IPS-20b (cell line): ENCODE measurements at regions not wholly inside any gene's neighbourhood (a gene's known extent, or its start where the extent isn't known, plus 50 kb on each side); places are given as distances from the start of the nearest gene placed in this dataset.

Source experiments
- H3K27ac ChIP-seq: one replicate; pipeline ENCODE4 v1.5.1; 2013; ENCODE audit warnings: low read length
- H3K27me3 ChIP-seq: 2 replicates; pipeline ENCODE4 v1.6.1; 2013; ENCODE audit warnings: mild to moderate bottlenecking, low read length, inconsistent platforms; ENCODE audit not compliant: insufficient read depth
- H3K36me3 ChIP-seq: 2 replicates; pipeline ENCODE4 v1.6.1; 2013; ENCODE audit warnings: low read depth, mild to moderate bottlenecking, inconsistent platforms, low read length, moderate library complexity; ENCODE audit not compliant: insufficient read depth
- H3K4me1 ChIP-seq: 2 replicates; pipeline ENCODE4 v1.6.1; 2013; ENCODE audit warnings: mild to moderate bottlenecking, control low read depth, inconsistent platforms, low read length, moderate library complexity; ENCODE audit not compliant: insufficient read depth
- H3K4me3 ChIP-seq: 2 replicates; pipeline ENCODE4 v1.5.1; 2013; ENCODE audit warnings: mild to moderate bottlenecking, low read length, inconsistent platforms
- H3K9ac ChIP-seq: 2 replicates; pipeline ENCODE4 v1.6.1; 2013; ENCODE audit warnings: low read depth, mild to moderate bottlenecking, inconsistent platforms, low read length, moderate library complexity
- H3K9me3 ChIP-seq: 2 replicates; pipeline ENCODE4 v1.6.1; 2013; ENCODE audit warnings: mild to moderate bottlenecking, low read depth, low read length, inconsistent platforms; ENCODE audit not compliant: insufficient read depth

- H3K27ac ChIP-seq: no peak overlapping the region
- H3K4me1 ChIP-seq: no peaks in the 10 kb centered on the region
- H3K9ac ChIP-seq: no peak overlapping the region
- no peaks in the 10 kb centered on the region for H3K36me3 ChIP-seq
- H3K27me3 ChIP-seq: no peaks in the 10 kb centered on the region
- H3K9me3 ChIP-seq: no peaks in the 10 kb centered on the region
- H3K4me3 ChIP-seq: no peak overlapping the region
These were observed 113.6 kb downstream of the PHETA1 start for GRCh38 chr12:111255261-111255660.

- Histone ChIP-seq H3K9me3 (no peaks in the 10 kb centered on the region), H3K36me3 (no peaks in the 10 kb centered on the region), H3K27ac (no peak overlapping the region), H3K9ac (no peak overlapping the region), H3K4me1 (no peaks in the 10 kb centered on the region), H3K4me3 (no peak overlapping the region), H3K27me3 (no peaks in the 10 kb centered on the region)
These were observed 114.8 kb downstream of the PHETA1 start for GRCh38 chr12:111254106-111254505.

GRCh38 chr12:111253213-111253612, 115.7 kb downstream of the PHETA1 start:
- Histone ChIP-seq H3K27me3 (no peaks in the 10 kb centered on the region), H3K9me3 (no peaks in the 10 kb centered on the region), H3K36me3 (no peaks in the 10 kb centered on the region), H3K9ac (no peak overlapping the region), H3K27ac (no peak overlapping the region), H3K4me1 (no peaks in the 10 kb centered on the region), H3K4me3 (no peak overlapping the region)

GRCh38 chr12:111251787-111252186, 117.1 kb downstream of the PHETA1 start:
- Histone ChIP-seq H3K9me3 (no peaks in the 10 kb centered on the region), H3K27me3 (no peaks in the 10 kb centered on the region), H3K4me1 (no peaks in the 10 kb centered on the region)

GRCh38 chr12:111251058-111251730, 117.7 kb downstream of the PHETA1 start:
- no peaks in the 10 kb centered on the region for H3K4me1 ChIP-seq
- H3K27ac ChIP-seq: no peak overlapping the region
- H3K36me3 ChIP-seq: no peaks in the 10 kb centered on the region
- no peak overlapping the region for H3K4me3 ChIP-seq
- H3K27me3 ChIP-seq: no peaks in the 10 kb centered on the region
- H3K9me3 ChIP-seq: no peaks in the 10 kb centered on the region
- no peak overlapping the region for H3K9ac ChIP-seq

More at GRCh38 chr12:111251787-111252186, 117.1 kb downstream of the PHETA1 start:
- H3K9ac ChIP-seq: no peak overlapping the region
- H3K27ac ChIP-seq: no peak overlapping the region
- no peak overlapping the region for H3K4me3 ChIP-seq
- no peaks in the 10 kb centered on the region for H3K36me3 ChIP-seq

GRCh38 chr12:111250251-111250881, 118.5 kb downstream of the PHETA1 start:
- Histone ChIP-seq H3K9me3 (no peaks in the 10 kb centered on the region), H3K27me3 (no peaks in the 10 kb centered on the region), H3K27ac (no peak overlapping the region), H3K36me3 (no peaks in the 10 kb centered on the region), H3K9ac (no peak overlapping the region), H3K4me3 (no peak overlapping the region), H3K4me1 (no peaks in the 10 kb centered on the region)

- H3K36me3 ChIP-seq: no peaks in the 10 kb centered on the region
- H3K4me3 ChIP-seq: no peak overlapping the region
- H3K4me1 ChIP-seq: no peaks in the 10 kb centered on the region
- no peaks in the 10 kb centered on the region for H3K9me3 ChIP-seq
- no peak overlapping the region for H3K27ac ChIP-seq
- no peak overlapping the region for H3K9ac ChIP-seq
- H3K27me3 ChIP-seq: no peaks in the 10 kb centered on the region
These were observed 119.1 kb downstream of the PHETA1 start for GRCh38 chr12:111249757-111250156.

GRCh38 chr12:111249018-111249370, 119.9 kb downstream of the PHETA1 start:
- no peaks in the 10 kb centered on the region for H3K4me1 ChIP-seq
- no peaks in the 10 kb centered on the region for H3K36me3 ChIP-seq

GRCh38 chr12:111248236-111249017, 120.5 kb downstream of the PHETA1 start:
- no peak overlapping the region for H3K9ac ChIP-seq
- no peak overlapping the region for H3K4me3 ChIP-seq
- no peak overlapping the region for H3K27ac ChIP-seq
- H3K36me3 ChIP-seq: no peaks in the 10 kb centered on the region
- no peaks in the 10 kb centered on the region for H3K4me1 ChIP-seq
- no peaks in the 10 kb centered on the region; the same call in 1 of the 2 replicates for H3K9me3 ChIP-seq
- no peaks in the 10 kb centered on the region for H3K27me3 ChIP-seq

More at GRCh38 chr12:111249018-111249370, 119.9 kb downstream of the PHETA1 start:
- no peak overlapping the region for H3K9ac ChIP-seq
- no peak overlapping the region for H3K27ac ChIP-seq
- no peaks in the 10 kb centered on the region; the same call in 1 of the 2 replicates for H3K9me3 ChIP-seq
- no peak overlapping the region for H3K4me3 ChIP-seq
- H3K27me3 ChIP-seq: no peaks in the 10 kb centered on the region

- Histone ChIP-seq H3K27me3 (no peaks in the 10 kb centered on the region), H3K9ac (no peak overlapping the region), H3K36me3 (no peaks in the 10 kb centered on the region), H3K4me3 (no peak overlapping the region), H3K4me1 (no peaks in the 10 kb centered on the region), H3K9me3 (no peaks in the 10 kb centered on the region; the same call in 1 of the 2 replicates), H3K27ac (no peak overlapping the region)
These were observed 121.7 kb downstream of the PHETA1 start for GRCh38 chr12:111247083-111247783.

GRCh38 chr12:111246477-111247011, 122.4 kb downstream of the PHETA1 start:
- Histone ChIP-seq H3K27me3 (no peaks in the 10 kb centered on the region), H3K9ac (no peak overlapping the region), H3K4me3 (no peak overlapping the region), H3K9me3 (no peaks in the 10 kb centered on the region; the same call in 1 of the 2 replicates), H3K27ac (no peak overlapping the region), H3K4me1 (no peaks in the 10 kb centered on the region), H3K36me3 (no peaks in the 10 kb centered on the region)
